Activated B cell treated with CpG ODN at 0.5 μM for 24 hours (primary cell): ENCODE measurements at regions not wholly inside any gene's neighbourhood (a gene's known extent, or its start where the extent isn't known, plus 50 kb on each side); places are given as distances from the start of the nearest gene placed in this dataset.

Experiments
- ATAC-seq: fragments of 200-7000 bp; cut with Tn5 transposase; one replicate; pipeline ENCODE4 v1.10.0; 2021; ENCODE audit warnings: low read depth, mild to moderate bottlenecking, moderate library complexity
- CTCF ChIA-PET: fragments of 350-600 bp; sonication (Branson Sonifier 250); formaldehyde crosslinking; loops from one replicate; lab custom pipeline; 2021; ENCODE audit warnings: antibody characterized with exemption; lab: Charles Lee
- POLR2A ChIA-PET: fragments of 350-600 bp; sonication (Branson Sonifier 250); formaldehyde crosslinking; loops from one replicate; lab custom pipeline; 2021; ENCODE audit warnings: antibody characterized with exemption; lab: Charles Lee
- DNase-seq: peaks from one replicate; pipeline ENCODE4 v3.0.0; 2022
- H3K27ac Mint-ChIP-seq: one replicate; pipeline ENCODE4 v1.8.0; 2020; ENCODE audit warnings: mixed read lengths
- H3K27me3 Mint-ChIP-seq: one replicate; pipeline ENCODE4 v1.8.0; 2021; ENCODE audit warnings: mixed read lengths
- H3K36me3 Mint-ChIP-seq: one replicate; pipeline ENCODE4 v1.8.0; 2021; ENCODE audit warnings: low read depth, mixed read lengths
- H3K4me1 Mint-ChIP-seq: one replicate; pipeline ENCODE4 v1.8.0; 2021; ENCODE audit warnings: mixed read lengths
- H3K4me3 Mint-ChIP-seq: one replicate; pipeline ENCODE4 v1.8.0; 2020; ENCODE audit warnings: mild to moderate bottlenecking, mixed read lengths
- H3K9me3 Mint-ChIP-seq: one replicate; pipeline ENCODE4 v1.8.0; 2020; ENCODE audit warnings: mixed read lengths
- intact Hi-C: fragments of 100-400 bp; cut with micrococcal nuclease; formaldehyde crosslinking; loops from one replicate; pipeline ENCODE4 v1.15.1; 2024
- TF ChIP-seq, protein P1 (sequence below): fragments of 200-600 bp; IDR thresholded peaks from one replicate; pipeline ENCODE4 v1.8.0; 2022; ENCODE audit warnings: antibody characterized with exemption, mild to moderate bottlenecking

DNA sequence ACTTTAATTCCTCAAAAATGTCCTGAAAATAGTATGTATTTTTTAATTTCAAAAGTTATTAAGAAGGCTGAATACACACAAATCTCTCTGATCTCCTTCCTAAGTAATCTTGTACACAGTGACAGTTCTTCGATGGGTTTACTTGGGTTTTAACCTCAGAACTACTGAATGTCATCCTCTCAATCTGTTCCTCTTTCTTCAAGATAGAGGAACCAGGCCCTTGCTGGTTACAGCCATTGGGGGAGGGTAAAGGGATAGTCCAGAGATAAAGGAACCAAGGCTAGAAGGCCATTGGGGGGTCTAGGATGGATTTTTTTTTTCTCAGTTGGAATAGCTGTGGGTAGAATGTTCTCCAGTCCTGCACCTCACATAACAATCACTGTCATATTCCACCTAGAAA lies 224.9 kb downstream of the SKIDA1 start:
- no peak overlapping the region for H3K4me3 Mint-ChIP-seq
- no peaks in the 10 kb centered on the region for H3K4me1 Mint-ChIP-seq
- ChIA-PET POLR2A (no interaction called here), CTCF (no interaction called here)
- ATAC-seq = no peak
- no peak overlapping the region for H3K27ac Mint-ChIP-seq
- H3K36me3 Mint-ChIP-seq = no peaks in the 10 kb centered on the region
- TF ChIP-seq, protein P1, sequence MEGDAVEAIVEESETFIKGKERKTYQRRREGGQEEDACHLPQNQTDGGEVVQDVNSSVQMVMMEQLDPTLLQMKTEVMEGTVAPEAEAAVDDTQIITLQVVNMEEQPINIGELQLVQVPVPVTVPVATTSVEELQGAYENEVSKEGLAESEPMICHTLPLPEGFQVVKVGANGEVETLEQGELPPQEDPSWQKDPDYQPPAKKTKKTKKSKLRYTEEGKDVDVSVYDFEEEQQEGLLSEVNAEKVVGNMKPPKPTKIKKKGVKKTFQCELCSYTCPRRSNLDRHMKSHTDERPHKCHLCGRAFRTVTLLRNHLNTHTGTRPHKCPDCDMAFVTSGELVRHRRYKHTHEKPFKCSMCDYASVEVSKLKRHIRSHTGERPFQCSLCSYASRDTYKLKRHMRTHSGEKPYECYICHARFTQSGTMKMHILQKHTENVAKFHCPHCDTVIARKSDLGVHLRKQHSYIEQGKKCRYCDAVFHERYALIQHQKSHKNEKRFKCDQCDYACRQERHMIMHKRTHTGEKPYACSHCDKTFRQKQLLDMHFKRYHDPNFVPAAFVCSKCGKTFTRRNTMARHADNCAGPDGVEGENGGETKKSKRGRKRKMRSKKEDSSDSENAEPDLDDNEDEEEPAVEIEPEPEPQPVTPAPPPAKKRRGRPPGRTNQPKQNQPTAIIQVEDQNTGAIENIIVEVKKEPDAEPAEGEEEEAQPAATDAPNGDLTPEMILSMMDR = no peak
- intact Hi-C loops = no loop called here
- H3K9me3 Mint-ChIP-seq = no peaks in the 10 kb centered on the region
- H3K27me3 Mint-ChIP-seq = peaks cover 2% of the 10 kb centered on the region
- no peak for DNase-seq

DNA sequence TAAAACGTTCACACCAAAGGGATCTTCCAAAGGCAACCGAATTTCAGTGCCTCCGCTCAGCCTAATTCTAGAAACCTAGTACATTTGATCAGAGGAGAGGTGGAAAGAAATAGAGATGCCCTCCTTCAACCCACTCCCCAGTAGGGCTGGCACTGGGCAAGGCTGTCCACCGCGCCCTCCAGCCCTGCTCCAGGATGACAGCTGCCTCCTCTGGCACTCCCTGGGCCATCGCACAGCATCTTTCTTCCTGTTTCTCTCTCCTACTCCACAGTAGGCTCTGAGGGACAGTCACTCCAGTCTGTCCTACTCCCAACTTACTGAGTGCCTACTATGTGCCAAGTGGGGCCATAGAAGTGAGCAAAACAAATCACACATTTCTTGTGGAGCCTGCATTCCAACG lies 226.2 kb downstream of the SKIDA1 start:
- intact Hi-C loops = no loop called here
- H3K9me3 Mint-ChIP-seq = no peaks in the 10 kb centered on the region
- ChIA-PET CTCF (no interaction called here), POLR2A (no interaction called here)
- H3K27me3 Mint-ChIP-seq = peaks cover 4% of the 10 kb centered on the region
- no peaks in the 10 kb centered on the region for H3K4me1 Mint-ChIP-seq
- no peaks in the 10 kb centered on the region for H3K36me3 Mint-ChIP-seq
- DNase-seq (no peak), ATAC-seq (no peak)
- no peak overlapping the region for H3K4me3 Mint-ChIP-seq
- no peak overlapping the region for H3K27ac Mint-ChIP-seq
- TF ChIP-seq, protein P1 = no peak

DNA sequence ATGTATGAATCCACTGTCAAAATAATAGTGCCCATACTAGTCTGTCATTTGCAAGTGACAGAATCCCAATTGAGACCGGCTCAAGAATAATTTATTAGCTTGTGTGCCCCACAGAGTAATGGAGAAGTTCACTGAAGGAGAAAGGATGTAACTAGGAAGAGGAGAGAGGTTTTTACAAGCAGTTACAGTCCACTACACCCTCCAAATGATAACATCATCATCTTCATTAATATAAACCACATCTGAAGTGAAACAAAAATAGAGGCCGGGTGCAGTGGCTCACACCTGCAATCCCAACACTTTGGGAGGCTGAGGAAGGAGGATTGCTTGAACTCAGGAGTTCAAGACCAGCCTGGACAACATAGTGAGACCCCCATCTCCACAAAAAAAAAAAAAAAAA lies 226.8 kb downstream of the SKIDA1 start:
- TF ChIP-seq, protein P1 = no peak
- peaks cover 5% of the 10 kb centered on the region for H3K27me3 Mint-ChIP-seq
- intact Hi-C loops = no loop called here
- POLR2A ChIA-PET = no interaction called here
- H3K4me3 Mint-ChIP-seq = no peak overlapping the region
- no peaks in the 10 kb centered on the region for H3K4me1 Mint-ChIP-seq
- CTCF ChIA-PET = no interaction called here
- DNase-seq = no peak
- no peak for ATAC-seq
- H3K36me3 Mint-ChIP-seq = no peaks in the 10 kb centered on the region
- H3K27ac Mint-ChIP-seq = no peak overlapping the region
- H3K9me3 Mint-ChIP-seq = no peaks in the 10 kb centered on the region

DNA sequence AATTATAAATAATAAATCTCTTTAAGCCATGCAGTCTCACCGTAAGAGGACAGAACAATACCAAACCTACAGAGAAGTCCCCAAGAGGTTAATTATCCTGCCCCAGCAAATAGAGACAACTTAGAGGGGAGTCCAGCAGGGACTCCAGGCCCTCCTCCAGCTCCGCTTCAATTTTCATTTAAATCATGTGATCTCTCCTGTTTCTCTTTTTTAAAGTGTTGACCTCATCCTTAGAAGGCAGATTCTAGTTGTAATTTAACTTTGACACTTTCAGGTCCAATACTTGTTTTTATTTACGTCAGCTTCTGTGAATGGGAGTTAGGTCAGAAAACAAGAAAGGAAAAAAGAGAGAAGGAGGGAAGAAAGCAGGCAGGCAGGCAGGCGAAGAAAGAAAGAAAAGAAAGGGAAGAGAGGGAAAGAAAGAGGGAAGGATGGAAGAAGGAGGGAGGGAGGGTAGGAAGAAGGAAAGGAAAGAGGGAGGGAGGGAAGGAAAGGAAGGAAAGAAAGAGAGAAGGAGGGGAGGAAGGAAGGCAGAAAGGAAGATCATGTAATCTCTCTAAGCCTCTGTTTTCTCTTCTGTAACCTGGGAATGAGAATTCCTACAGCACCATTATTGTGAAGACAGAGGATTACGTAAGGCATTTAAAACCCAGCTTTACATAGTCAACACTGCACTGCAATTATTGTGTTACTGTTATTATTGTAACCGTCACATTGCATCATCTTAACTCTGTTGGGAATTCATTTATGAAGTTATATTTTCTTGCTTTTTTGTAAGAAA lies 227.7 kb downstream of the SKIDA1 start:
- H3K27ac Mint-ChIP-seq = no peak overlapping the region

DNA sequence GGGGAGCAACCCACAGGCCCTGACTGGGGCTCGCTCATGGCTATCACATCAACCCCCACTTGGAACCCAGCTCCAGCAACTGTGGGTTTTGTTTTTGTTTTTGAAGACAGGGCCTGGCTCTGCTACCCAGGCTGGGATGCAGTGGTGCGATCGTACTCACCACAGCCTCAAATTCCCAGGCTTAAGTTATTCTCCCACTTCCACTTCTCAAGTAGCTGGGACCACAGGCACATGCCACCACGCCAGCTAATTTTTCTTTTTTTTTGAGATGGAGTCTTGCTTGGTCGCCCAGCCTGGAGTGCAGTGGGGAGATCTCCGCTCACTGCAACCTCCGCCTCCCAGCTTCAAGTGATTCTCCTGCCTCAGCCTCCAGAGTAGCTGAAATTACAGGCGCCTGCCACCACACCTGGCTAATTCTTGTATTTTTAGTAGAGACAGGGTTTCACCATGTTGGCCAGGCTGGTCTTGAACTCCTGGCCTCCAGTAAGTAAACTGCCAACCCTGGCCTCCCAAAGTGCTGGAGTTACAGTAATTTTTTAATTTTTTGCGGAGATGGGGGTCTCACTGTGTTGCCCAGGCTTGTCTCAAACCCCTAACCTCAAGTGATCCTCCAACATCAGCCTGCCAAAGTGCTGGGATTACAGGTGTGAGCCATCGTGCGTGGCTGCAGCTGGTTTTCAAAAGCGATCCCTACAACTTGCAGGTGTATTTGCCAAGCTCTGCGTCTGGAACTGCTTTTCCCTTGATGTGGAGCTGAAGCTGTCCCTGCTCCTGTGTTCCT lies 228.7 kb downstream of the SKIDA1 start:
- peaks cover 9% of the 10 kb centered on the region for H3K27me3 Mint-ChIP-seq
- H3K9me3 Mint-ChIP-seq = no peaks in the 10 kb centered on the region
- H3K4me3 Mint-ChIP-seq = no peak overlapping the region
- POLR2A ChIA-PET = no interaction called here
- no peak overlapping the region for H3K27ac Mint-ChIP-seq
- no peak for ATAC-seq
- H3K4me1 Mint-ChIP-seq = no peaks in the 10 kb centered on the region
- no peak for DNase-seq
- CTCF ChIA-PET = no interaction called here
- no peaks in the 10 kb centered on the region for H3K36me3 Mint-ChIP-seq
- TF ChIP-seq, protein P1 = no peak
- intact Hi-C loops = no loop called here

More for the DNA sequence above, 227.7 kb downstream of the SKIDA1 start:
- Mint-ChIP-seq H3K4me1 (no peaks in the 10 kb centered on the region), H3K4me3 (no peak overlapping the region), H3K9me3 (no peaks in the 10 kb centered on the region), H3K27me3 (peaks cover 9% of the 10 kb centered on the region), H3K36me3 (no peaks in the 10 kb centered on the region)
- POLR2A ChIA-PET = no interaction called here
- CTCF ChIA-PET = no interaction called here
- no peak for DNase-seq
- no peak for ATAC-seq
- TF ChIP-seq, protein P1 = no peak
- intact Hi-C loops = no loop called here
